ENCODE measurements at regions not wholly inside any gene's neighbourhood (a gene's known extent, or its start where the extent isn't known, plus 50 kb on each side); places are given as distances from the start of the nearest gene placed in this dataset.

GRCh38 chr3:41053220-41053619, 146.1 kb upstream of the CTNNB1 start:
- POLR2A ChIA-PET: no interaction called here
- CTCF ChIA-PET: interaction anchor here (0.5 kb wide), 1 partner anchor 162 kb away, joined by 7 read pairs; no protein-coding TSS in a partner anchor
- no peaks in the 10 kb centered on the region for H3K36me3 ChIP-seq (ENCODE audit: control insufficient read depth, insufficient read depth, low read length)
- no peak overlapping the region for H3K4me3 ChIP-seq (ENCODE audit: low read depth in 2 of 2, low read length in 2 of 2)
- H3K27me3 ChIP-seq (ENCODE audit: control insufficient read depth, insufficient read depth, low read length): no peaks in the 10 kb centered on the region
- H3K27ac ChIP-seq (ENCODE audit: low read length): no peak overlapping the region
- DNase-seq (ENCODE audit: low read depth, low spot score) (no peak), ATAC-seq (no peak)
- no peaks in the 10 kb centered on the region for H3K4me1 ChIP-seq (ENCODE audit: control insufficient read depth, insufficient read depth, low read length)
- no TSS peak for BruUV-seq (replicated peaks)
- TF ChIP-seq CTCF (IDR thresholded peaks at IDR 0.05) (no peak), TCF7L2 (IDR thresholded peaks at IDR 0.05; ENCODE audit: low read depth, low read length) (no peak), SIN3A (IDR thresholded peaks at IDR 0.05; ENCODE audit: borderline replicate concordance, insufficient read depth, low read depth, low read length) (no peak), POLR2AphosphoS5 (IDR thresholded peaks at IDR 0.05; ENCODE audit: low read depth, low read length) (no peak), REST (IDR thresholded peaks at IDR 0.05; ENCODE audit: insufficient read depth in 1 of 2, low read depth in 2 of 2, low read length in 1 of 2) (no peak)
- no peaks in the 10 kb centered on the region for H3K9me3 ChIP-seq (ENCODE audit: control insufficient read depth, insufficient read depth, low read depth, low read length)
- in situ Hi-C loops (cut with HindIII; ENCODE audit: low pct_unique_long_range_greater_than_20kb, low sequenced_read_pairs): no loop called here
- intact Hi-C loops (cut with micrococcal nuclease; ENCODE audit: unreplicated experiment): no loop called here

GRCh38 chr3:41060106-41060505, 139.2 kb upstream of the CTNNB1 start:
- no peak for ATAC-seq
- Histone ChIP-seq H3K36me3 (ENCODE audit: control insufficient read depth, insufficient read depth, low read length) (no peaks in the 10 kb centered on the region), H3K27ac (ENCODE audit: low read length) (no peak overlapping the region), H3K9me3 (ENCODE audit: control insufficient read depth, insufficient read depth, low read depth, low read length) (no peaks in the 10 kb centered on the region), H3K27me3 (ENCODE audit: control insufficient read depth, insufficient read depth, low read length) (no peaks in the 10 kb centered on the region), H3K4me3 (ENCODE audit: low read depth in 2 of 2, low read length in 2 of 2) (no peak overlapping the region), H3K4me1 (ENCODE audit: control insufficient read depth, insufficient read depth, low read length) (no peaks in the 10 kb centered on the region)
- intact Hi-C loops (cut with micrococcal nuclease; ENCODE audit: unreplicated experiment) (no loop called here), in situ Hi-C loops (cut with HindIII; ENCODE audit: low pct_unique_long_range_greater_than_20kb, low sequenced_read_pairs) (no loop called here)
- TF ChIP-seq SIN3A (IDR thresholded peaks at IDR 0.05; ENCODE audit: borderline replicate concordance, insufficient read depth, low read depth, low read length): no peak
- TF ChIP-seq CTCF (IDR thresholded peaks at IDR 0.05): no peak
- no peak for TF ChIP-seq POLR2AphosphoS5 (IDR thresholded peaks at IDR 0.05; ENCODE audit: low read depth, low read length)
- no peak for TF ChIP-seq TCF7L2 (IDR thresholded peaks at IDR 0.05; ENCODE audit: low read depth, low read length)
- TF ChIP-seq REST (IDR thresholded peaks at IDR 0.05; ENCODE audit: insufficient read depth in 1 of 2, low read depth in 2 of 2, low read length in 1 of 2): no peak
- CTCF ChIA-PET: no interaction called here
- no peak for DNase-seq (ENCODE audit: low read depth, low spot score)
- BruUV-seq (replicated peaks): no TSS peak
- POLR2A ChIA-PET: no interaction called here
